RWPE2 (cell line): ENCODE measurements at regions not wholly inside any gene's neighbourhood (a gene's known extent, or its start where the extent isn't known, plus 50 kb on each side); places are given as distances from the start of the nearest gene placed in this dataset.

Experiments
- ATAC-seq: fragments of 200-7000 bp; cut with Tn5 transposase; 3 replicates; pipeline ENCODE4 v1.9.1; 2021; ENCODE audit warnings: low read depth
- DNase-seq: peaks from one replicate; pipeline ENCODE4 v3.0.0-alpha.2; 2020; ENCODE audit warnings: low spot score
- H3K27ac ChIP-seq: fragments of 450-650 bp; 2 replicates; pipeline ENCODE4 v1.5.1; 2017; ENCODE audit warnings: mild to moderate bottlenecking; ENCODE audit not compliant: poor library complexity, severe bottlenecking
- H3K27me3 ChIP-seq: fragments of 250-450 bp; sonication (Bioruptor Pico); 2 replicates; pipeline ENCODE4 v1.5.1; 2021; ENCODE audit warnings: mild to moderate bottlenecking, moderate library complexity; ENCODE audit not compliant: insufficient read depth, poor library complexity, severe bottlenecking
- H3K36me3 ChIP-seq: fragments of 250-450 bp; sonication (Bioruptor Pico); 2 replicates; pipeline ENCODE4 v1.5.1; 2020; ENCODE audit warnings: low read depth, mild to moderate bottlenecking, moderate library complexity
- H3K4me1 ChIP-seq: fragments of 250-450 bp; sonication (Bioruptor Pico); 2 replicates; pipeline ENCODE4 v1.5.1; 2021; ENCODE audit warnings: mild to moderate bottlenecking, moderate library complexity; ENCODE audit not compliant: insufficient read depth, poor library complexity, severe bottlenecking
- H3K4me3 ChIP-seq: fragments of 250-450 bp; sonication (Bioruptor Pico); 2 replicates; pipeline ENCODE4 v1.5.1; 2021; ENCODE audit warnings: mild to moderate bottlenecking, moderate library complexity; ENCODE audit not compliant: severe bottlenecking
- H3K9me3 ChIP-seq: fragments of 250-450 bp; sonication (Bioruptor Pico); 2 replicates; pipeline ENCODE4 v1.5.1; 2021; ENCODE audit warnings: mild to moderate bottlenecking, moderate library complexity; ENCODE audit not compliant: severe bottlenecking
- TF ChIP-seq, protein P1 (sequence below): fragments of 450-650 bp; IDR thresholded peaks from one replicate; pipeline ENCODE4 v1.5.1; 2017; ENCODE audit warnings: mild to moderate bottlenecking, moderate library complexity; ENCODE audit not compliant: poor library complexity, severe bottlenecking

DNA sequence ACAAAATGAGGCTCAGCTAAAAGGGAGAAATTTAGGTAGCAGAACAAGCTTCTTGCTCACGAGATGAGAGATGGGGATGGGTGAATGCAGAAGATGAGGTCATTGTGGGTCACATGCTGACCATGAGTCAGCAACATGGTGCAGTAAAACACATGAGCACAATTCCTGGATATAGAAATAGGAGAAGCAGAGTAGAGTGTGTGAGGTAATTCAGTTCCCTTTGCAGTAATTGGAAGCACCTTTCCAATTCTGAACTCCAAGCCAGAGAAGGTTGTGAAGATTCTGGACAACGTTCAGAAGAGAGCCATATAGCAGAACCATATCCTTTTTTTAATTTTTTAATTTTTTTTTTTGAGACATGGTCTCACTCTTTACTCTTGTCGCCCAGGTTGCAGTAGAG lies 62.0 kb upstream of the LMNTD1 start:
- ATAC-seq (no peak), DNase-seq (no peak)
- no peak overlapping the region for H3K27ac ChIP-seq
- H3K36me3 ChIP-seq: no peaks in the 10 kb centered on the region
- no peak overlapping the region for H3K4me3 ChIP-seq
- H3K9me3 ChIP-seq: no peaks in the 10 kb centered on the region
- TF ChIP-seq, protein P1, sequence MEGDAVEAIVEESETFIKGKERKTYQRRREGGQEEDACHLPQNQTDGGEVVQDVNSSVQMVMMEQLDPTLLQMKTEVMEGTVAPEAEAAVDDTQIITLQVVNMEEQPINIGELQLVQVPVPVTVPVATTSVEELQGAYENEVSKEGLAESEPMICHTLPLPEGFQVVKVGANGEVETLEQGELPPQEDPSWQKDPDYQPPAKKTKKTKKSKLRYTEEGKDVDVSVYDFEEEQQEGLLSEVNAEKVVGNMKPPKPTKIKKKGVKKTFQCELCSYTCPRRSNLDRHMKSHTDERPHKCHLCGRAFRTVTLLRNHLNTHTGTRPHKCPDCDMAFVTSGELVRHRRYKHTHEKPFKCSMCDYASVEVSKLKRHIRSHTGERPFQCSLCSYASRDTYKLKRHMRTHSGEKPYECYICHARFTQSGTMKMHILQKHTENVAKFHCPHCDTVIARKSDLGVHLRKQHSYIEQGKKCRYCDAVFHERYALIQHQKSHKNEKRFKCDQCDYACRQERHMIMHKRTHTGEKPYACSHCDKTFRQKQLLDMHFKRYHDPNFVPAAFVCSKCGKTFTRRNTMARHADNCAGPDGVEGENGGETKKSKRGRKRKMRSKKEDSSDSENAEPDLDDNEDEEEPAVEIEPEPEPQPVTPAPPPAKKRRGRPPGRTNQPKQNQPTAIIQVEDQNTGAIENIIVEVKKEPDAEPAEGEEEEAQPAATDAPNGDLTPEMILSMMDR: no peak
- H3K27me3 ChIP-seq: no peaks in the 10 kb centered on the region
- H3K4me1 ChIP-seq: no peaks in the 10 kb centered on the region

DNA sequence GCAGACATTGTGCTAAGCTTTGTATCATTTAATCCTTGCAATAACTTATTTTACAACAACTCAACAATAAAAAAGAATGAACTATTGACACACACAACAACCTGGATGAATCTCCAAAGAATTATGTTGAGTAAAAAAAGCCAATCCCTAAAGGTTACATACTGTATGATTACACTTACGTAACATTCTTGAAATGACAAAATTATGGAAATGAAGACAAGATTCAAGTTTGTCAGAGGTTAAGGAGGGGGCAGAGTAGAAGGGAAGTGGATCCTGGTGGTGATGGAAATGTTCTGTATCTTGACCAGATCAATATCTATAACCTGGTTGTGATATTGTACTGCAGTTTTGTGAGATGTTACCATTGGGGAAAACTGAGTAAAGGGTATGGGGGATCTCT lies 63.2 kb upstream of the LMNTD1 start:
- TF ChIP-seq, protein P1: no peak
- Histone ChIP-seq H3K4me1 (no peaks in the 10 kb centered on the region), H3K27ac (no peak overlapping the region), H3K9me3 (no peaks in the 10 kb centered on the region), H3K4me3 (no peak overlapping the region), H3K36me3 (no peaks in the 10 kb centered on the region), H3K27me3 (no peaks in the 10 kb centered on the region)
- DNase-seq (no peak), ATAC-seq (no peak)

DNA sequence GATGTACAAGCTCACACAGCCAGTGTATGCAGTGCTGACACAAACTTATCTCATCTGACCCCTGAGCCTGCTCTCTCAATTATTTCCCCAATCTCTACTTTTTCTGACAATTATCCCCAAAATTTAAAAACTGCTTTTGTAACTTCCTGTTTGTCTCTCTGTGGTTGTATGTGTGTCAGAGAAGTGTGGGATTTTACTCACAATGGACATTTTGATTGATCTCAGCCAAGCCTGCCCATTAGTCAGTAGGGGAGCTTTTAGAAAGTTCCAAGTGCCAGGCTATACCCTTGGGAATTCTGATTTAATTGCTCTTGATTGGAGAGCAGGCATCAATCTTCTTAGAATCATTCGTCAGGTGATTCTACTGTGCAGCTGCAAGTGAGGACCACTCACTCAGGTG lies 64.9 kb upstream of the LMNTD1 start:
- Histone ChIP-seq H3K4me3 (no peak overlapping the region), H3K4me1 (no peaks in the 10 kb centered on the region), H3K27ac (no peak overlapping the region), H3K36me3 (no peaks in the 10 kb centered on the region), H3K9me3 (no peaks in the 10 kb centered on the region), H3K27me3 (no peaks in the 10 kb centered on the region)
- no peak for ATAC-seq
- DNase-seq: no peak
- TF ChIP-seq, protein P1: no peak

DNA sequence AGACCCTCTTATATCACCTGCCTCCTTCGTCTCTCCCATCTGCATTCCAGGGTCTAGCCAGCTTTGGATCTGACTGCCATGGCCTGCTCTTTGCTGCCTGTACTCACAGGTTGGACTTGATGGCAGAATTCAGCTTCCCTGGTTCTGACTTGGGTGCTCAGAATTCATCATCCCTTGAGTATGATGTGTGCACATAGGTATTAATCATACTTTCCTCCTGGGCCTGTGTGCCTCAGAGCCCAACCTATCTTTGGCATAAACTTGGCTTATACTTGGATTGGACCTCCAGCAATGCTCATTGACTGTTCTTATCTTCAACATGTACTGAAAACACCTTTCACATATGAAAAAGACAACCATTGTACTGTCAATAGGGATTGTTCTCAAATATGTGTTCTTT lies 70.7 kb upstream of the LMNTD1 start:
- ATAC-seq (no peak), DNase-seq (no peak)
- Histone ChIP-seq H3K27me3 (no peaks in the 10 kb centered on the region), H3K4me3 (no peak overlapping the region), H3K36me3 (no peaks in the 10 kb centered on the region), H3K9me3 (no peaks in the 10 kb centered on the region), H3K27ac (no peak overlapping the region), H3K4me1 (no peaks in the 10 kb centered on the region)
- TF ChIP-seq, protein P1: no peak

DNA sequence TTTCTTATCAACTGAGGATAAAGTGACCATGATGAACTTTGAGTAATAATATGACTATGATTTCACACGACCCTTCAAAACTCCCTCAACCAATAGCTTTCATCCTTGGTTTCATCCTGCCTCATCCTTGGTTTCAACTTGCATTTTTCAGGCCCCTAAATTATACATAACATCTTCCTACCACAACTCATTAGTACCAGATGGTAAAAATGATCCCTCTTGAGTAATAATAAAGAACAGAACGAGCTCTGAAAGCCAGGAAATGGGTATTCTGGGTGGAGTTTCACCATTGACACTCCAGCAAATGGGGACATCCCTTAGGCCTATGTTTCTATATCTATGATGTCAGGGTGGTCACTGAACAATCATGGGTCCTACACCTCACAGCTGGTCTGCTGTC lies 72.1 kb upstream of the LMNTD1 start:
- DNase-seq: no peak
- no peaks in the 10 kb centered on the region for H3K36me3 ChIP-seq
- H3K4me1 ChIP-seq: no peaks in the 10 kb centered on the region
- no peak overlapping the region for H3K4me3 ChIP-seq
- H3K27ac ChIP-seq: no peak overlapping the region
- H3K27me3 ChIP-seq: no peaks in the 10 kb centered on the region
- no peaks in the 10 kb centered on the region for H3K9me3 ChIP-seq
- TF ChIP-seq, protein P1: no peak
- no peak for ATAC-seq
